HepG2 (cell line): ENCODE measurements at regions not wholly inside any gene's neighbourhood (a gene's known extent, or its start where the extent isn't known, plus 50 kb on each side); places are given as distances from the start of the nearest gene placed in this dataset.

ENCODE experiments used
- ATAC-seq: fragments of 200-7000 bp; cut with Tn5 transposase; 3 replicates; pipeline ENCODE4 v1.9.1; 2020; ENCODE audit warnings: mild to moderate bottlenecking, moderate library complexity
- BruUV-seq: library from RNA; stranded (reverse); fragments of 400-500 nt; replicated peaks from 2 replicates; lab custom pipeline; 2021; lab: Mats Ljungman, UMichigan
- CTCF ChIA-PET: fragments of 300-600 bp; formaldehyde crosslinking; extraction: SDS; loops from one replicate; lab custom pipeline; 2021; ENCODE audit warnings: low total read pairs, inconsistent platforms, low intra/inter-chr PET ratio; lab: Yijun Ruan, JAX
- POLR2A ChIA-PET: fragments of 350-600 bp; sonication (Branson Sonifier 250); formaldehyde crosslinking; loops from one replicate; lab custom pipeline; 2020; ENCODE audit warnings: antibody characterized with exemption, inconsistent platforms; lab: Yijun Ruan, JAX
- DNase-seq: peaks from one replicate; pipeline ENCODE4 v3.0.0-alpha.2; 2015; ENCODE audit warnings: low spot score
- FAIRE-seq: peaks from 3 replicates; lab custom pipeline; 2011; peaks lifted over from hg19 to GRCh38; lab: Jason Lieb, UNC
- H2AFZ ChIP-seq: one replicate; pipeline ENCODE4 v1.6.1; 2011; ENCODE audit warnings: low read length, inconsistent platforms
- H3K27ac ChIP-seq: fragments of 300-600 bp; 3 replicates; pipeline ENCODE4 v1.8.0; 2011; ENCODE audit warnings: mixed run types, mild to moderate bottlenecking, mixed read lengths, low read length, inconsistent platforms; ENCODE audit not compliant: insufficient read depth; ENCODE audit errors: extremely low read length
- H3K27me3 ChIP-seq, 2 experiments: fragments of 200-600 bp in 1 of 2; 2 replicates in 1 of 2; 3 replicates in 1 of 2; pipeline versions ENCODE4 v1.6.0 to v1.8.0; 2011; ENCODE audit warnings: low read length in 2 of 2, mild to moderate bottlenecking in 2 of 2, moderate library complexity in 2 of 2, inconsistent platforms in 1 of 2; ENCODE audit not compliant: insufficient read depth in 2 of 2, control insufficient read depth in 1 of 2
- H3K36me3 ChIP-seq, 2 experiments: fragments of 200-600 bp in 1 of 2; replicated peaks in 1 of 2; 2 replicates in 1 of 2; 3 replicates in 1 of 2; pipeline versions ENCODE4 v1.5.1 to v1.8.0; 2011; ENCODE audit warnings: low read length in 2 of 2, inconsistent platforms in 1 of 2; ENCODE audit not compliant: insufficient read depth in 2 of 2, control insufficient read depth in 1 of 2
- H3K4me1 ChIP-seq: 2 replicates; pipeline ENCODE4 v1.5.1; 2012; ENCODE audit warnings: low read length, inconsistent platforms; ENCODE audit not compliant: insufficient read depth
- H3K4me2 ChIP-seq: 2 replicates; pipeline ENCODE4 v1.6.0; 2011; ENCODE audit warnings: low read depth, low read length, inconsistent platforms
- H3K4me3 ChIP-seq, 3 experiments: fragments of 200-600 bp in 1 of 3; sonication (generic), shearing (Covaris generic) in 1 of 3; replicated peaks in 1 of 3; 2 replicates each; pipeline ENCODE4 v1.5.1; 2011 to 2016; ENCODE audit warnings: low read length in 3 of 3, inconsistent platforms in 2 of 3, low read depth in 2 of 3, mild to moderate bottlenecking in 2 of 3, control low read depth in 1 of 3, mixed read lengths in 1 of 3; ENCODE audit not compliant: insufficient read depth in 1 of 3
- H3K79me2 ChIP-seq: one replicate; pipeline ENCODE4 v1.6.1; 2011; ENCODE audit warnings: low read length, inconsistent platforms; ENCODE audit not compliant: insufficient read depth
- H3K9ac ChIP-seq: 2 replicates; pipeline ENCODE4 v1.6.0; 2011; ENCODE audit warnings: mild to moderate bottlenecking, low read depth, low read length, inconsistent platforms; ENCODE audit not compliant: insufficient read depth
- H3K9me3 ChIP-seq: 2 replicates; pipeline ENCODE4 v1.5.1; 2012; ENCODE audit warnings: mild to moderate bottlenecking, low read length
- H4K20me1 ChIP-seq: 2 replicates; pipeline ENCODE4 v1.6.0; 2011; ENCODE audit warnings: inconsistent platforms, mild to moderate bottlenecking, low read length, moderate library complexity; ENCODE audit not compliant: insufficient read depth
- BRF2 ChIP-seq: sonication (generic); formaldehyde crosslinking; IDR thresholded peaks from 2 replicates; pipeline ENCODE4 v1.8.1; 2022; ENCODE audit warnings: mild to moderate bottlenecking, missing genetic modification reagents
- DMTF1 ChIP-seq: sonication (generic); formaldehyde crosslinking; IDR thresholded peaks from 2 replicates; pipeline ENCODE4 v1.4.0; 2020; ENCODE audit warnings: mild to moderate bottlenecking, missing genetic modification reagents
- ESRRA ChIP-seq: sonication (generic); formaldehyde crosslinking; IDR thresholded peaks from 2 replicates; pipeline ENCODE4 v1.5.1; 2020; ENCODE audit warnings: mild to moderate bottlenecking, low read depth, missing genetic modification reagents
- HHEX ChIP-seq: IDR thresholded peaks from 2 replicates; pipeline ENCODE4 v1.6.1; 2016; ENCODE audit warnings: control low read depth
- NAIF1 ChIP-seq: sonication (generic); formaldehyde crosslinking; IDR thresholded peaks from 2 replicates; pipeline ENCODE4 v1.5.0; 2020; ENCODE audit warnings: mild to moderate bottlenecking, missing genetic modification reagents, borderline replicate concordance
- NCOA2 ChIP-seq: sonication (generic); formaldehyde crosslinking; IDR thresholded peaks from 2 replicates; pipeline ENCODE4 v1.8.0; 2022; ENCODE audit warnings: inconsistent platforms
- TCF7 ChIP-seq: sonication (generic); IDR thresholded peaks from 2 replicates; pipeline ENCODE4 v1.6.1; 2016; ENCODE audit warnings: antibody characterized with exemption, low read depth
- ZBTB34 ChIP-seq: sonication (generic); formaldehyde crosslinking; IDR thresholded peaks from 2 replicates; pipeline ENCODE4 v1.8.0; 2022; ENCODE audit warnings: mild to moderate bottlenecking, missing genetic modification reagents
- ZMYM4 ChIP-seq: sonication (generic); formaldehyde crosslinking; IDR thresholded peaks from 2 replicates; pipeline ENCODE4 v1.8.1; 2023; ENCODE audit warnings: mild to moderate bottlenecking, missing genetic modification reagents
- WGBS: methylation state at CpG from one replicate; pipeline ENCODE4 v1.1.6; 2017; ENCODE audit warnings: low lambda C conversion rate; 5-methylcytosine and 5-hydroxymethylcytosine counted together
- in situ Hi-C: cut with HindIII; loops from 2 replicates; pipeline ENCODE4 v1.10.0; 2017; ENCODE audit warnings: low pct_unique_long_range_greater_than_20kb; ENCODE audit not compliant: extremely low pct_ligation_motif_present
- intact Hi-C: fragments of 100-400 bp; cut with micrococcal nuclease; formaldehyde crosslinking; loops from one replicate; pipeline ENCODE4 v1.10.0; 2022; ENCODE audit not compliant: unreplicated experiment

- ATAC-seq, result no peak
- in situ Hi-C loops (no loop called here), intact Hi-C loops (no loop called here)
- 78% methylated on average over 6 of the region's 9 CpGs for WGBS
- TF ChIP-seq ESRRA (CRISPR knock-in tag) (no peak), BRF2 (CRISPR knock-in tag) (no peak), ZMYM4 (CRISPR knock-in tag) (no peak)
- Histone ChIP-seq H3K27ac (no peak overlapping the region), H2AFZ (no peak overlapping the region), H3K79me2 (no peaks in the 10 kb centered on the region), H3K9ac (no peak overlapping the region), H3K4me2 (no peak overlapping the region), H3K4me1 (no peaks in the 10 kb centered on the region), H3K9me3 (no peaks in the 10 kb centered on the region), H3K27me3 (peaks cover 3 to 36% of the 10 kb centered on the region in 2 experiments; a peak in 4 of 5 replicates), H3K36me3 (no peaks in the 10 kb centered on the region), H3K4me3 (no peak overlapping the region), H4K20me1 (no peaks in the 10 kb centered on the region)
- ChIA-PET POLR2A (no interaction called here), CTCF (no interaction called here)
- FAIRE-seq, result no peak
- no TSS peak for BruUV-seq
- DNase-seq, result no peak
These were observed 281.4 kb upstream of the TLE3 start for GRCh38 chr15:70379134-70379533.

GRCh38 chr15:70378126-70379031 is 280.7 kb upstream of the TLE3 start:
- Histone ChIP-seq H3K9me3 (no peaks in the 10 kb centered on the region), H3K4me1 (no peaks in the 10 kb centered on the region), H3K4me3 (no peak overlapping the region), H3K4me2 (no peak overlapping the region), H3K27me3 (peaks cover 3 to 31% of the 10 kb centered on the region in 2 experiments; a peak in 4 of 5 replicates), H2AFZ (no peak overlapping the region), H3K27ac (no peak overlapping the region), H3K36me3 (no peaks in the 10 kb centered on the region), H3K9ac (no peak overlapping the region), H4K20me1 (no peaks in the 10 kb centered on the region), H3K79me2 (no peaks in the 10 kb centered on the region)
- ATAC-seq (no peak), DNase-seq (no peak), FAIRE-seq (no peak)
- CTCF ChIA-PET, result no interaction called here
- intact Hi-C loops, result no loop called here
- no TSS peak for BruUV-seq
- 26% methylated on average over 7 of the region's 11 CpGs for WGBS
- no peak for TF ChIP-seq TCF7
- no peak for TF ChIP-seq NAIF1 (CRISPR knock-in tag)
- no peak for TF ChIP-seq ZBTB34 (CRISPR knock-in tag)
- no peak for TF ChIP-seq NCOA2 (CRISPR knock-in tag)
- TF ChIP-seq HHEX, result no peak
- TF ChIP-seq DMTF1, result no peak
- POLR2A ChIA-PET, result no interaction called here
- in situ Hi-C loops, result no loop called here
